HG03039 (cell line): ENCODE measurements at regions not wholly inside any gene's neighbourhood (a gene's known extent, or its start where the extent isn't known, plus 50 kb on each side); places are given as distances from the start of the nearest gene placed in this dataset.
"Not testable (repeated sequence)": the region's sequence is repeated elsewhere in the genome, so short reads cannot be mapped to it uniquely, and the experiment has no call there.

Experiments used
- ATAC-seq: cut with Tn5 transposase; IDR thresholded peaks from one replicate; pipeline ENCODE4 v1.9.1; 2021; ENCODE audit warnings: mild to moderate bottlenecking, moderate library complexity; ENCODE audit not compliant: unreplicated experiment

- ATAC-seq, result no peak
These were observed 65.5 kb downstream of the RBMY1A1 start for GRCh38 chrY:21600170-21600569.

DNA sequence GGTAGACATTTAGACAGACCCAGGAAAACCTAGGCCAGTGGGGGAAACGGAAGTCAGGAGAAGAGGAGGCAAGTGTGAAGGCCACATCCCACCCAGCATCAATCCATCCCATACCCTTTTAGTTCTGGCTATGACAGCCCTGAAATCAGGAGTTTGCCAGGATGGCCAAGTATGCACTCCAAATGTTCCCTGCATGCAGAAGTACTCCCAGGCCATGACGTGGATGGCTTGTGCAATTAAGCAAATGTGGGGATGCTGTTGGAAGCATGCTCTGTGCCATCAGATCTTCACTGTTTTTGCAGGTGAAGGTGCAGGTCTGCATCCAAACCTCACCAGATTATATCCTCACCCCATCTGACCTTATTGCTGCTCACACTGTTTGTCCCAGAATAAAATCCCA lies 66.8 kb downstream of the RBMY1A1 start:
- no peak for ATAC-seq

GRCh38 chrY:21602590-21602989 lies 67.9 kb downstream of the RBMY1A1 start:
- no peak for ATAC-seq

GRCh38 chrY:21636137-21636536 lies 101.5 kb downstream of the RBMY1A1 start:
- ATAC-seq, result no peak

DNA sequence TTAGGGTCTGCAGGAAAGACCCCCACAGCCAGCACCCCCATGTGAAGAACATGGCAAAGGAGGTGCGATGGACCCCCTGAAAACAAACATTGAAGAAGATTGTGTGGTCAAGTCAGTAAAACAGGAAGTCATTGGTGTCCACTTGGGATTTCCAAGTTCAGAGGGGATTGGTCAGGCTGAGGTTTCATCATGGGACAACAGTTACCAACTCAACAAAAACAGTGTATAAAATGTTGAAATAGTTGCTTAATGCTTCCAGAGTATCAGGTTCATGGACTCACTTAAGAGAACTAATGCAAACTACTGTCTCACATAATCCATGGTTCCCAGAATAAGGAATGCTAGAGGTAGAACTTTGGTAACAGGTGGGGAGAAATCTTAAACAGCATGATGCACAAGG lies 115.8 kb downstream of the RBMY1A1 start:
- ATAC-seq, result no peak

GRCh38 chrY:21659057-21659456 lies 124.4 kb downstream of the RBMY1A1 start:
- not testable (repeated sequence) for ATAC-seq

- ATAC-seq, result peak; percentile 56
These were observed 144.9 kb downstream of the RBMY1A1 start for GRCh38 chrY:21679590-21679989.

GRCh38 chrY:21686369-21686768 lies 151.7 kb downstream of the RBMY1A1 start:
- not testable (repeated sequence) for ATAC-seq

GRCh38 chrY:21701951-21702350 lies 167.3 kb downstream of the RBMY1A1 start:
- ATAC-seq, result not testable (repeated sequence)

DNA sequence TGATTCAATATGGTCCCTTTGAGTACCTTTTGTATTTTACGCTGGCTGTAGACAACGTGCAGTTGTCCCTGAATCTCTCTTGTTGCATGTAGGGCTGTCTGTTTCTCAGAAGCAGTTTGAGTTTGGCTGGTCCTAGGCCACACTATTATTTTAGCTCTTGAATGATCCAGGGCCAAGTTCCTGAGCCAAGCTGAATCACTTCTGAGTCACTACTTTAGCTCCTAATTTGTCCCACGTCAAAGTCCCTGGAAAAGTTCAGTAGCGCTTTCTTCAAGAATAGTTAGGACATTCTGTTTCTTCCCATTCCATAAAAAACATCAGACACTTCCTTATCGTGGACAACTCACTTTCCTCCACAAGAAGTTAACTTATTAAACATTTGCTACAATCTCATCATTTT lies 168.2 kb downstream of the RBMY1A1 start:
- not testable (repeated sequence) for ATAC-seq

DNA sequence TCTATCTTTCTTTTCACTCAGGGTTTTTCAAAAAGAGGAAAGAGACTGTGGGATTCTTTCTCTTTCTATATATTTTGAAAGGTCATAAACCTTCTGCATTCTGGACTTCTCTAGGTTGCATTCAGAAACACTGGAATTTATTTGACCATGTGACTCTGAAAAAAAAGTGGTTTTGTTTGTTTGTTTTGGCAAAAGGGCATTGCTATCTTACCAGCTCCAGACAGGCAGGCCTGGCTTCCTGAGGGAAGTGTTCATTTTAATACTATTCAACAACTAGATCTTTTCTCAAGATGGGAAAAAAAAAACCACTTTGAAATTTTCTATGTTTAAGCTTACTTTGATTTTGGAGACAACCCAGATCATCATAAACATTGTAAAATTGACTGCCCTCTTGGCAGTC lies 170.6 kb downstream of the RBMY1A1 start:
- ATAC-seq, result no peak

DNA sequence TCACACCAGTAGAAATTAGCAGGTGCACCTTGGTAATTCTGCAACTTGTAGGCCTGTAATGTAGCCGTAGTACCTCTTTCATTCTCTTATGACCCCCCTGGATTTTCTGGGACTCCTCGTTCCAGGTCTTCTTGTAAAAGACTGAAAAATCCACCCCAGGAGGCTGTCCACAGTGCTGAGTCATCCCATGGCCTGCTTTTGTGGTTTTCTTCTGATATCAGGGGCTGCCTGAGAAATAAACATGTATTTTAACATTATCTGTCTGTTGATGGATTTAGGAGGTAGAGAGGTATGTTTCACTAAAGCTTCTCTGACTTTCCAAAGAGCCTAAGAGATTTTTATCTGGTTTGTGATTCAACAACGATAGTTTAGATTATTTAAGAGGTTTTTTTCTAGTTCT lies 171.9 kb downstream of the RBMY1A1 start:
- not testable (repeated sequence) for ATAC-seq

DNA sequence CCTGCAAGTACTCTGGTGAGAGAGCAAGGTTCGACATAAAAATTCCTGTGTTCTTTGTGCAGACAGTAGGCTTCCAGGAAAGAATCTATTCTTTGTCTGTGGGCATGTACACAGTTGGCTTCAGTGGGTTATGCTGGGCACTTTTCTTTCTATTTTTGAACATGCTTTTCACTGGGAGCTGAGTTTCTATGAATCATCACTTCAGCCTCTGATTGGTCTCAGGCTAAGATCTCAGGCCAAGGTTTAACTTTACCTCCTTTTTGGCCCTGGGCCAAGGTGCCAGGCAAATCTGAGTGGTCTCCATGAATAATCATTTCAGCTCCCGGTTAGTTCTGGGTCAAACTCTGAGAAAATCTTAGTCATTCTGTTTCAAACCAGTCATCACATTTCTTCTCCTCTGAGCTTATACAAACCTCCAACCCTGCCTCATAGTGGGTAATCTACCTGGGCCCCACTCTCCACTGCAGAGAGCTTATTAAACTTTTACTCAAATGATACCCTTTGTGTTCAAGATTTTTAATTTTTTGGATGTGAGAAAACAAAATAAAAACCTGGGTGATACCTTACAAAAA lies 158.8 kb downstream of the RBMY1D start:
- not testable (repeated sequence) for ATAC-seq

GRCh38 chrY:21744998-21745397 lies 149.3 kb downstream of the RBMY1D start:
- ATAC-seq, result not testable (repeated sequence)

DNA sequence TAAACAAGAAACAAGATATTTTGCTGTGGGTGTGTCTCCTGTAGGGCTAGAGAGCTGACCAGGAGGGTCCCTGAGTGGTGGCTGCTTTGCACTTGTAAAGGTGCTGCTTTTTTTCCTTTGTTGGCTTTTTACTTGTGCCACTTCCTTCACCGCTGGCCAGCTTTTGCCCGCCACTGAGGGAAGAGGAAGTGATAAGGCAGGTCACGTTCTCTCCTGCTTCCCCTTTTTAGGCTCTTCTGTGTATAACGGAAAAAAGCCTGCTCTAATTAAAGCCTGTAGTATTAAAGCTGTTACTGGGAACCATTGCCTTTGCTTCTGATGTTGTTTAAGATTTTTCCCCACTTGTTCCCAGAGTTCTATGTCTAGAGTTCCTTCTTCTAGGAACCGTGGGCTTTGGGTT lies 134.1 kb downstream of the RBMY1D start:
- not testable (repeated sequence) for ATAC-seq

- not testable (repeated sequence) for ATAC-seq
These were observed 126.5 kb downstream of the RBMY1D start for GRCh38 chrY:21767824-21768223.

- ATAC-seq, result not testable (repeated sequence)
These were observed 112.0 kb downstream of the RBMY1D start for GRCh38 chrY:21782174-21782860.

GRCh38 chrY:21813484-21814233 lies 80.7 kb downstream of the RBMY1D start:
- no peak for ATAC-seq

DNA sequence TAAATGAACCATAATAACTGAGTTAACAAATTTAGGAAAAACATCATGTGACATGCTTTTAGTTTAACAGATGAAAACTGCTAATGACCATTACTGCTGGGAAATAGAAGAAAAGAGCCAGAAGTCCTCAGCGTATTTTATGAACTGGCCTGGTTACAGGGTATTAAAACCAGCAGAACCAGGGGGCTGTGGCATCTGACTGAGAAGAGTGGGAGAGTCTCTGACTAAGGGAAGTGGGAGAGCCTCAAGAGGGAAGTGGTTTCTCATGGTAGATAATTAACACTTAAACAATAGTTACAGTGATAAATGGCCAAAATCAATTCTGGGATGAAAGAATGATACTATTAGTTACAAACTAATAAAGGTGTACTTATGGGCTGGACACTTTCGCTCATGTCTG lies 79.8 kb downstream of the RBMY1D start:
- no peak for ATAC-seq

GRCh38 chrY:21821881-21822280 lies 72.4 kb downstream of the RBMY1D start:
- ATAC-seq, result no peak

DNA sequence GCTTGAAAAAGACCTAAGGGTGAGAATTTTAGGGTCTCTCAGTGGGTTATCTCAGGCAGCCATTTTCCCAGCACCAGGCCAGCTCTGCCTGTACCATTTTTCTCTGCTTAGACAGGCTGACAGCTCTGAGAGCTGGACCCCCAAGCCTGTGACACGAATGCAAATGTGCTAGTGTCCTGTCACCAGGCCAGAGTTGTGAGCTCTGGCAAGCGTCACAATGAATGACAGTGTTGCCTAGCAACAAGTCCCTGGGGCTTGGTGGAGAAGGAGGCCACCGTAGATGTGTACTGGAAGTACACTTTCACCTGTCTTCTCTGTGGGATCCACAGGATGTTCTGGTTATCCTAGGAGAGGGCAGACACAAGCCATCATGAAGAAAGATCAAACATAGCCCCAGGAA lies 66.7 kb downstream of the RBMY1D start:
- no peak for ATAC-seq
